Suprapubic skin (tissue), 4 donors: ENCODE measurements at regions not wholly inside any gene's neighbourhood (a gene's known extent, or its start where the extent isn't known, plus 50 kb on each side); places are given as distances from the start of the nearest gene placed in this dataset.

Source experiments
- CTCF ChIP-seq, 2 donors: fragments of 200-600 bp in 1 of 2; fragments of 450-650 bp in 1 of 2; sonication (generic) in 1 of 2; IDR thresholded peaks; one replicate each; pipeline ENCODE4 v1.5.1; 2016 to 2019; ENCODE audit warnings: antibody characterized with exemption in 2 of 2, mild to moderate bottlenecking in 1 of 2, moderate library complexity in 1 of 2
- POLR2A ChIP-seq, 2 donors: fragments of 450-650 bp; IDR thresholded peaks; one replicate each; pipeline ENCODE4 v1.6.1; 2017; ENCODE audit warnings: antibody characterized with exemption in 2 of 2, mild to moderate bottlenecking in 2 of 2, moderate library complexity in 2 of 2
- POLR2AphosphoS5 ChIP-seq, 3 donors: sonication (generic); formaldehyde crosslinking; IDR thresholded peaks; one replicate each; pipeline ENCODE4 v1.6.1; 2017; ENCODE audit warnings: antibody characterized with exemption in 3 of 3

- TF ChIP-seq CTCF (IDR thresholded peaks at IDR 0.05) (no peak), POLR2A (IDR thresholded peaks at IDR 0.05) (no peak), POLR2AphosphoS5 (IDR thresholded peaks at IDR 0.05) (no peak)
These were observed 657.9 kb downstream of the ACTL7B start for GRCh38 chr9:108197899-108198298.
